H9 (cell line): ENCODE measurements at regions not wholly inside any gene's neighbourhood (a gene's known extent, or its start where the extent isn't known, plus 50 kb on each side); places are given as distances from the start of the nearest gene placed in this dataset.

Source experiments
- DNase-seq: peaks from one replicate; pipeline ENCODE4 v3.0.0-alpha.2; 2017
- H2AFZ ChIP-seq: one replicate; pipeline ENCODE4 v1.6.1; 2013; ENCODE audit warnings: mild to moderate bottlenecking, low read length, control low read depth, moderate library complexity
- H2AK5ac ChIP-seq: 2 replicates; pipeline ENCODE4 v1.6.1; 2013; ENCODE audit warnings: low read length, control low read depth, mixed read lengths; ENCODE audit not compliant: insufficient read length
- H2BK120ac ChIP-seq: one replicate; pipeline ENCODE4 v1.6.1; 2013; ENCODE audit warnings: low read depth, mild to moderate bottlenecking, low read length, control low read depth, inconsistent platforms; ENCODE audit not compliant: poor library complexity, severe bottlenecking
- H2BK12ac ChIP-seq: 2 replicates; pipeline ENCODE4 v1.6.1; 2013; ENCODE audit warnings: low read length, control low read depth, mixed read lengths, low read depth; ENCODE audit not compliant: insufficient read length
- H2BK15ac ChIP-seq: 2 replicates; pipeline ENCODE4 v1.6.1; 2013; ENCODE audit warnings: low read depth, low read length, control low read depth
- H2BK20ac ChIP-seq: one replicate; pipeline ENCODE4 v1.6.1; 2013; ENCODE audit warnings: low read depth, mild to moderate bottlenecking, low read length, control low read depth, inconsistent platforms; ENCODE audit not compliant: poor library complexity, severe bottlenecking
- H2BK5ac ChIP-seq: 2 replicates; pipeline ENCODE4 v1.6.1; 2013; ENCODE audit warnings: low read length, control low read depth, mixed read lengths; ENCODE audit not compliant: insufficient read length
- H3K14ac ChIP-seq: 2 replicates; pipeline ENCODE4 v1.6.1; 2013; ENCODE audit warnings: low read length, control low read depth; ENCODE audit not compliant: insufficient read depth
- H3K18ac ChIP-seq: 2 replicates; pipeline ENCODE4 v1.6.1; 2013; ENCODE audit warnings: low read depth, mild to moderate bottlenecking, mixed read lengths, low read length, control low read depth; ENCODE audit not compliant: insufficient read length
- H3K23ac ChIP-seq: 2 replicates; pipeline ENCODE4 v1.6.1; 2013; ENCODE audit warnings: low read length, control low read depth, mixed read lengths, low read depth; ENCODE audit not compliant: insufficient read length
- H3K23me2 ChIP-seq: 2 replicates; pipeline ENCODE4 v1.6.1; 2013; ENCODE audit warnings: low read depth, mild to moderate bottlenecking, mixed read lengths, low read length, control low read depth; ENCODE audit not compliant: insufficient read length, poor library complexity, severe bottlenecking
- H3K27ac ChIP-seq: 2 replicates; pipeline ENCODE4 v1.5.1; 2013; ENCODE audit warnings: low read length, control low read depth, mixed read lengths, low read depth; ENCODE audit not compliant: insufficient read length
- H3K27me3 ChIP-seq: 2 replicates; pipeline ENCODE4 v1.6.1; 2013; ENCODE audit warnings: low read length, control low read depth, inconsistent platforms; ENCODE audit not compliant: insufficient read depth
- H3K4ac ChIP-seq: 2 replicates; pipeline ENCODE4 v1.6.1; 2013; ENCODE audit warnings: low read depth, mild to moderate bottlenecking, control low read depth, inconsistent platforms, low read length, moderate library complexity
- H3K4me1 ChIP-seq: 2 replicates; pipeline ENCODE4 v1.6.1; 2013; ENCODE audit warnings: low read length, control low read depth, inconsistent platforms; ENCODE audit not compliant: insufficient read depth
- H3K4me2 ChIP-seq: 2 replicates; pipeline ENCODE4 v1.6.1; 2013; ENCODE audit warnings: low read length, control low read depth, mixed read lengths; ENCODE audit not compliant: insufficient read length, insufficient read depth
- H3K56ac ChIP-seq: 2 replicates; pipeline ENCODE4 v1.6.1; 2013; ENCODE audit warnings: low read depth, mild to moderate bottlenecking, mixed read lengths, low read length, control low read depth; ENCODE audit not compliant: insufficient read length
- H3K79me1 ChIP-seq: 2 replicates; pipeline ENCODE4 v1.6.1; 2013; ENCODE audit warnings: low read depth, mild to moderate bottlenecking, moderate library complexity, low read length, control low read depth, inconsistent platforms; ENCODE audit not compliant: insufficient read depth, poor library complexity, severe bottlenecking
- H3K79me2 ChIP-seq: 2 replicates; pipeline ENCODE4 v1.6.1; 2013; ENCODE audit warnings: low read length, control low read depth, inconsistent platforms; ENCODE audit not compliant: insufficient read depth
- H3K9ac ChIP-seq: 2 replicates; pipeline ENCODE4 v1.6.1; 2013; ENCODE audit warnings: low read length, control low read depth, mixed read lengths; ENCODE audit not compliant: insufficient read length; ENCODE audit errors: extremely low read depth
- H3K9me3 ChIP-seq: one replicate; pipeline ENCODE4 v1.6.1; 2013; ENCODE audit warnings: low read depth, low read length, inconsistent platforms; ENCODE audit not compliant: control insufficient read depth
- H3T11ph ChIP-seq: one replicate; pipeline ENCODE4 v1.6.1; 2013; ENCODE audit warnings: mild to moderate bottlenecking, low read length, control low read depth, inconsistent platforms
- H4K20me1 ChIP-seq: one replicate; pipeline ENCODE4 v1.6.1; 2013; ENCODE audit not compliant: control insufficient read depth, insufficient read length, insufficient read depth
- H4K5ac ChIP-seq: 2 replicates; pipeline ENCODE4 v1.6.1; 2013; ENCODE audit warnings: low read depth, mild to moderate bottlenecking, mixed read lengths, low read length, control low read depth; ENCODE audit not compliant: insufficient read length
- H4K8ac ChIP-seq: replicated peaks from 2 replicates; pipeline ENCODE4 v1.6.1; 2013; ENCODE audit warnings: low read length, control low read depth, mixed read lengths, low read depth; ENCODE audit not compliant: insufficient read length
- H4K91ac ChIP-seq: 2 replicates; pipeline ENCODE4 v1.6.1; 2013; ENCODE audit warnings: low read depth, mild to moderate bottlenecking, moderate library complexity, mixed read lengths, low read length, control low read depth; ENCODE audit not compliant: insufficient read length
- H3K27ac Mint-ChIP-seq, 3 experiments: 2 replicates in 2 of 3; 3 replicates in 1 of 3; pipeline ENCODE4 v1.8.0; 2020 to 2021; ENCODE audit warnings: mixed read lengths in 3 of 3, mild to moderate bottlenecking in 1 of 3, moderate library complexity in 1 of 3
- H3K27me3 Mint-ChIP-seq: 2 replicates; pipeline ENCODE4 v1.8.0; 2021; ENCODE audit warnings: low read depth, mild to moderate bottlenecking, moderate library complexity, mixed read lengths
- H3K36me3 Mint-ChIP-seq, 3 experiments: 2 replicates in 2 of 3; 3 replicates in 1 of 3; pipeline ENCODE4 v1.8.0; 2020 to 2021; ENCODE audit warnings: low read depth in 3 of 3, mixed read lengths in 3 of 3; ENCODE audit not compliant: insufficient read depth in 1 of 3
- H3K4me1 Mint-ChIP-seq, 2 experiments: 2 replicates each; pipeline ENCODE4 v1.8.0; 2020; ENCODE audit warnings: mixed read lengths in 2 of 2
- H3K4me3 Mint-ChIP-seq, 2 experiments: 2 replicates in 1 of 2; 3 replicates in 1 of 2; pipeline ENCODE4 v1.8.0; 2020 to 2021; ENCODE audit warnings: mild to moderate bottlenecking in 2 of 2, mixed read lengths in 2 of 2, moderate library complexity in 1 of 2
- H3K9me3 Mint-ChIP-seq, 2 experiments: 2 replicates in 1 of 2; 3 replicates in 1 of 2; pipeline ENCODE4 v1.8.0; 2020; ENCODE audit warnings: mild to moderate bottlenecking in 2 of 2, mixed read lengths in 2 of 2, moderate library complexity in 1 of 2
- WGBS: extraction: QIAGEN DNeasy Blood & Tissue Kit; methylation state at CpG from one replicate; pipeline ENCODE4 v1.1.7; 2013; ENCODE audit warnings: missing lambda C conversion rate, low lambda C conversion rate, mixed read lengths; ENCODE audit not compliant: insufficient read length; ENCODE audit errors: extremely low coverage; 5-methylcytosine and 5-hydroxymethylcytosine counted together
- TF ChIP-seq, protein P1 (sequence below): fragments of 200-600 bp; sonication (generic); conservative IDR thresholded peaks from 3 replicates; pipeline ENCODE4 v1.8.0; 2021; ENCODE audit warnings: antibody characterized with exemption, mild to moderate bottlenecking

DNA sequence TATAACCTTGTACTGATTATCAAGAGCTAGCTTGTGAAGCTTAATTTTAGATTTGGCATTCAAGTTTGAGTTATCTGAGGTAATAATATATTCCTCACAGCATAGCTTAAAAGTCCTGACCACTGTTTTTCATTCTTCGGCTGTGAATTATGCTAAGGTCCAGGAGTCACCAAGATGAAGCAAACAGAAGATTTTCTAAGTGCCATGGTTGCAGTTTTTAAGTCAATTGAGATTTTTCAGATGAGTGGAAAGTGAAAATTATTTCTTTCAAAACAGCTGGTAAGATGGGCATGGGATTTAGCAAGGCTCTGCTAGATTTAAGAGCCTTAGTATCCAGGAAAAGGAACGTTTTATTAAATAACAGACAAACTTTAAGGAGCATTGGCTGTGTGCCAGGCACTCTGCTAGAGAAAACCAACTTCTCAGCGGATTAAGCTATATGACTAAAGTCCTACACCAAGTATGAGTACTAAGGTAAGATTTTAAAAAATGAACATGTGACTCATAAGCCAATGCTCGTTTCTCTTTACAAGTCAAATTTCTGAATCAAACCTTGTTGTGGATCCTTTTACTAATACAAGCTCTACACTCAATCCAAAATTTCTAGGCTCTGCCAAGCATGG is 149.9 kb upstream of the IL15 start:
- no peaks in the 10 kb centered on the region; a peak in 3 of 7 replicates for H3K36me3 Mint-ChIP-seq
- Histone ChIP-seq H4K8ac (no peak overlapping the region), H3K79me2 (no peaks in the 10 kb centered on the region), H3K27ac (no peak overlapping the region), H3K23ac (no peak overlapping the region), H3K23me2 (no peaks in the 10 kb centered on the region), H4K91ac (no peak overlapping the region), H4K20me1 (no peaks in the 10 kb centered on the region), H4K5ac (no peak overlapping the region), H3K79me1 (no peaks in the 10 kb centered on the region), H3T11ph (no peak overlapping the region), H2AFZ (no peak overlapping the region), H3K27me3 (no peaks in the 10 kb centered on the region), H3K4me2 (no peak overlapping the region), H3K4ac (no peak overlapping the region), H3K18ac (no peak overlapping the region), H2AK5ac (no peak overlapping the region), H3K9me3 (no peaks in the 10 kb centered on the region), H2BK5ac (no peak overlapping the region), H3K9ac (no peak overlapping the region), H3K56ac (no peak overlapping the region), H2BK20ac (no peak overlapping the region), H3K14ac (no peak overlapping the region), H2BK120ac (no peak overlapping the region), H2BK12ac (no peak overlapping the region), H3K4me1 (no peaks in the 10 kb centered on the region), H2BK15ac (no peak overlapping the region)
- no peaks in the 10 kb centered on the region for H3K4me1 Mint-ChIP-seq
- no peaks in the 10 kb centered on the region for H3K27me3 Mint-ChIP-seq
- no CpG with 5 or more reads among the region's 4 CpGs for WGBS
- no peak overlapping the region for H3K4me3 Mint-ChIP-seq
- TF ChIP-seq, protein P1, sequence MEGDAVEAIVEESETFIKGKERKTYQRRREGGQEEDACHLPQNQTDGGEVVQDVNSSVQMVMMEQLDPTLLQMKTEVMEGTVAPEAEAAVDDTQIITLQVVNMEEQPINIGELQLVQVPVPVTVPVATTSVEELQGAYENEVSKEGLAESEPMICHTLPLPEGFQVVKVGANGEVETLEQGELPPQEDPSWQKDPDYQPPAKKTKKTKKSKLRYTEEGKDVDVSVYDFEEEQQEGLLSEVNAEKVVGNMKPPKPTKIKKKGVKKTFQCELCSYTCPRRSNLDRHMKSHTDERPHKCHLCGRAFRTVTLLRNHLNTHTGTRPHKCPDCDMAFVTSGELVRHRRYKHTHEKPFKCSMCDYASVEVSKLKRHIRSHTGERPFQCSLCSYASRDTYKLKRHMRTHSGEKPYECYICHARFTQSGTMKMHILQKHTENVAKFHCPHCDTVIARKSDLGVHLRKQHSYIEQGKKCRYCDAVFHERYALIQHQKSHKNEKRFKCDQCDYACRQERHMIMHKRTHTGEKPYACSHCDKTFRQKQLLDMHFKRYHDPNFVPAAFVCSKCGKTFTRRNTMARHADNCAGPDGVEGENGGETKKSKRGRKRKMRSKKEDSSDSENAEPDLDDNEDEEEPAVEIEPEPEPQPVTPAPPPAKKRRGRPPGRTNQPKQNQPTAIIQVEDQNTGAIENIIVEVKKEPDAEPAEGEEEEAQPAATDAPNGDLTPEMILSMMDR = no peak
- H3K27ac Mint-ChIP-seq = no peak overlapping the region
- peaks cover 13% of the 10 kb centered on the region in 2 experiments; a peak in 4 of 5 replicates for H3K9me3 Mint-ChIP-seq
- DNase-seq = no peak
